Heart right ventricle (tissue), 16 donors: ENCODE measurements at regions not wholly inside any gene's neighbourhood (a gene's known extent, or its start where the extent isn't known, plus 50 kb on each side); places are given as distances from the start of the nearest gene placed in this dataset.

ENCODE experiments used
- ATAC-seq, 8 donors: fragments of 200-7000 bp; cut with Tn5 transposase; one replicate each; pipeline ENCODE4 v1.9.1; 2020; ENCODE audit warnings: mild to moderate bottlenecking in 8 of 8, moderate library complexity in 8 of 8, moderate number of reproducible peaks in 1 of 8
- DNase-seq, 2 donors: peaks; one replicate each; pipeline ENCODE4 v3.0.0-alpha.2; 2020
- H3K27ac ChIP-seq, 10 donors: fragments of 200-600 bp; sonication (generic) in 2 of 10; one replicate each; pipeline versions ENCODE4 v1.5.0 to v1.8.0; 2020 to 2022; ENCODE audit warnings: mild to moderate bottlenecking in 3 of 10
- H3K27me3 ChIP-seq, 7 donors: fragments of 200-600 bp; one replicate each; pipeline ENCODE4 v1.8.0; 2021 to 2022; ENCODE audit warnings: mild to moderate bottlenecking in 2 of 7
- H3K36me3 ChIP-seq, 9 donors: fragments of 200-600 bp; sonication (generic) in 1 of 9; one replicate each; pipeline versions ENCODE4 v1.5.0 to v1.8.0; 2020 to 2022; ENCODE audit warnings: mild to moderate bottlenecking in 2 of 9
- H3K4me1 ChIP-seq, 9 donors: fragments of 200-600 bp; sonication (generic) in 1 of 9; one replicate each; pipeline versions ENCODE4 v1.5.0 to v1.8.0; 2020 to 2022; ENCODE audit warnings: mild to moderate bottlenecking in 4 of 9
- H3K4me3 ChIP-seq, 10 donors: fragments of 200-600 bp; sonication (generic) in 2 of 10; one replicate each; pipeline versions ENCODE4 v1.5.0 to v1.8.0; 2020 to 2022; ENCODE audit warnings: mild to moderate bottlenecking in 7 of 10, moderate library complexity in 2 of 10
- H3K9me3 ChIP-seq, 11 donors: fragments of 200-600 bp in 10 of 11; sonication (generic) in 2 of 11; one replicate each; pipeline versions ENCODE4 v1.5.0 to v1.8.0; 2013 to 2022; ENCODE audit warnings: mild to moderate bottlenecking in 2 of 11, control low read depth in 1 of 11, moderate library complexity in 1 of 11
- WGBS, 2 donors: extraction: QIAGEN DNeasy Blood & Tissue Kit; methylation state at CpG; one replicate each; pipeline ENCODE4 v1.1.7; 2013; ENCODE audit warnings: inconsistent platforms in 1 of 2; 5-methylcytosine and 5-hydroxymethylcytosine counted together
- intact Hi-C, 10 donors: fragments of 100-400 bp; cut with DNase I; formaldehyde crosslinking; loops; one replicate each; pipeline versions ENCODE4 v1.11.1 to v1.14.2; 2022
- TF ChIP-seq, protein P1 (sequence below), 9 donors: fragments of 200-600 bp; sonication (generic) in 2 of 9; IDR thresholded peaks; one replicate each; pipeline versions ENCODE4 v1.5.0 to v1.8.0; 2021 to 2022; ENCODE audit warnings: antibody characterized with exemption in 9 of 9, mild to moderate bottlenecking in 5 of 9, moderate library complexity in 1 of 9
- donor health status: Arrhythmogenic right ventricular cardiomyopathy.
- donor health status: ischemic (EF 13 %, LVEDD 7.1; RV severe dilation, severe dysfunction).
- donor health status: healthy with polysubstance abuse.
- donor health status: DM: no; HTN: yes; CAD: no.
- donor health status: DM: no; HTN: no; CAD: no.
- donor health status: ischemic (EF 25% LVEDD 6.9; RV normal size, moderate dysfunction).
- donor health status: ischemic (EF 25% LVEDD 5.7; RV mildly dilated, moderate dysfunction).
- donor health status: healthy.
- donor health status: DM: yes; HTN: yes; CAD: no.
- donor health status: Ischemic cardiomyopathy.
- donor health status: ischemic (EF 35%, LVEDD 5.7; RV mildly dilated, moderate dysfunction).
- donor health status: nonischemic (EF 11% LVEDD 7.7; RV severe dilation, severe dysfunction).
- donor health status: DM: yes; HTN: yes; CAD: no.
- donor health status: PGD.
- donor health status: ischemic (EF 29% LVEDD 5.4; RV normal size, mild dysfunction).
- donor health status: nonischemic (EF 23%, LVEDD 6.1; RV moderate dilation, normal function).

DNA sequence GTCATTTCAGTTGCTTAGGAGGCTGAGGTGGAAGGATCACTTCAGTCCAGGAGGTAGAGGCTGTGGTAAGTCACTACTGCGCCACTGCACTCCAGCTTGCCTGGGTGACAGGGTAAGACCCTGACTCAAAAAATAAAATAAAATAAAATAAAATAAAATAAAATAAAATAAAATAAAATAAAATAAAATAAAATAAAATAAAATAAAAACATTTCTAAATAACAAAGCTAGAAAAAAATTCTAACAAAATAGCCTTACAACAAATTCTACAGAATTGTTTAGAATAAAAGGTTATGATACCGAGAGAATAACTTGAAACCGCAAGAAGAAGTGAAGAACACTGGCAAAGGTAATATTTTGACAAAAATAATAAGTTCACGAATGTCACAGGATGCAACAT, 794.3 kb downstream of the NR2F2 start:
- Histone ChIP-seq H3K4me1 (no peaks in the 10 kb centered on the region), H3K36me3 (no peaks in the 10 kb centered on the region), H3K4me3 (no peak overlapping the region), H3K9me3 (peaks cover 0 to 37% (median 8%) of the 10 kb centered on the region in 11 donors), H3K27me3 (no peaks in the 10 kb centered on the region), H3K27ac (no peak overlapping the region)
- intact Hi-C loops = loop anchor here in 1 of 10 donors (5.0 kb wide), 1 partner anchor 582 kb away; no protein-coding TSS in a partner anchor
- DNase-seq = no peak
- WGBS, 2 donors = 89 to 90% methylated on average over 4 of the region's 4 CpGs
- no peak for ATAC-seq
- TF ChIP-seq, protein P1, sequence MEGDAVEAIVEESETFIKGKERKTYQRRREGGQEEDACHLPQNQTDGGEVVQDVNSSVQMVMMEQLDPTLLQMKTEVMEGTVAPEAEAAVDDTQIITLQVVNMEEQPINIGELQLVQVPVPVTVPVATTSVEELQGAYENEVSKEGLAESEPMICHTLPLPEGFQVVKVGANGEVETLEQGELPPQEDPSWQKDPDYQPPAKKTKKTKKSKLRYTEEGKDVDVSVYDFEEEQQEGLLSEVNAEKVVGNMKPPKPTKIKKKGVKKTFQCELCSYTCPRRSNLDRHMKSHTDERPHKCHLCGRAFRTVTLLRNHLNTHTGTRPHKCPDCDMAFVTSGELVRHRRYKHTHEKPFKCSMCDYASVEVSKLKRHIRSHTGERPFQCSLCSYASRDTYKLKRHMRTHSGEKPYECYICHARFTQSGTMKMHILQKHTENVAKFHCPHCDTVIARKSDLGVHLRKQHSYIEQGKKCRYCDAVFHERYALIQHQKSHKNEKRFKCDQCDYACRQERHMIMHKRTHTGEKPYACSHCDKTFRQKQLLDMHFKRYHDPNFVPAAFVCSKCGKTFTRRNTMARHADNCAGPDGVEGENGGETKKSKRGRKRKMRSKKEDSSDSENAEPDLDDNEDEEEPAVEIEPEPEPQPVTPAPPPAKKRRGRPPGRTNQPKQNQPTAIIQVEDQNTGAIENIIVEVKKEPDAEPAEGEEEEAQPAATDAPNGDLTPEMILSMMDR (IDR thresholded peaks at IDR 0.05) = no peak

DNA sequence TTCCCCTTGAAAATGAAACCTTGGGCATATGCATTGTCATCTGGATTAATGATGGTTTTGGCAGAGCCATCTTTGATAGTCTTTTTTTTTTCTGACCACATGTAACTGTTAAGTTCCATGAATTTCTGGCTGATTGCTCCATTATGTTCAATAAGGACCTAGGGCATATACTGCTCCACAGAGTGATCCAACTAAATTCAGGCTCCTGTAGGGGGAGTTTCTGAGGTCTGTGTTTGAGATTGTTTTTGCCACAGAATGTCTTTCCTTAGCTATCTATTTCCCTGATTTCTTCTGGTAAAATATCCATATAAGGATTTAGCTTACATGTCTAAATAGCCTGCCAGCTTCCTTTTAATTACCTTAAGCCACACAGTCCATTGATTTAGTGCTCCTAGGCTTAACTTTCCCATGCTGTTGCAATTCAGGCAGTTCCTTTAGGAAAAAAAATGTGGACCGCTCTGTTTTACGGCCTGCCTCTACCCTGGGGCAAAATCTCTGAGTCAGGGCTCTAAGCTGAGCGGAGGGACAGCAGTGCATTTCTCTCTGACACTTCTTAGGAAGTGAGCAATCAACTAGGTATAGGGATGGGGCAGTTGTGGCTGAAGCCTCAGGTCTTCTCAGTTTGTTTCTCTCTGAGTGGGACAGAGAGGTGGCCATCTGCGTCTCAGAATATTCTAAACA, 796.2 kb downstream of the NR2F2 start:
- WGBS, 2 donors = 81 to 85% methylated on average over 4 of the region's 4 CpGs
- no peak overlapping the region for H3K27ac ChIP-seq
- H3K4me1 ChIP-seq = no peaks in the 10 kb centered on the region
- H3K4me3 ChIP-seq = no peak overlapping the region
- DNase-seq (no peak), ATAC-seq (no peak)
- H3K36me3 ChIP-seq = no peaks in the 10 kb centered on the region
- peaks cover 0 to 30% (median 8%) of the 10 kb centered on the region in 11 donors for H3K9me3 ChIP-seq
- no peaks in the 10 kb centered on the region for H3K27me3 ChIP-seq
- TF ChIP-seq, protein P1 (IDR thresholded peaks at IDR 0.05) = no peak
- intact Hi-C loops = loop anchor here in 1 of 10 donors (5.0 kb wide), 1 partner anchor 584 kb away; no protein-coding TSS in a partner anchor

DNA sequence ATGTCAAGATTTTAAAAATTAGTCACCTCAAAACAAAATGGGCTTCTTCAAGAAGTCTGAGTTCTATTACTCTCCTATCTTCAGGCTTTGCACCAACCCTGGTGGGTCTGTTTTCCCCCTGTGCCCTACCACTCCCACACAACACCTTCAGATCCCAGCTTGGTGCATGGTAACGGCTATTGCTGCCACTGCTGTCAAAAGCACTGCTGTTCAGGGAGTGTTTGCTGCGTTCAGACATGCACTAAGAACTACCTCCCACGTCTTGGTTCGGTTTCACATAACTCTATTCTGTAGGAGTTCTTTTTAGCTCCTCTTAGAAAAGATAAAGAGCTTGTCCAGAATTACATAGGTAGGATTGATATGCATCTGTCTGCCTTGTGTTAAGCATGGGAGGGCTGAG, 799.2 kb downstream of the NR2F2 start:
- 58 to 65% methylated on average over 4 of the region's 4 CpGs for WGBS, 2 donors
- DNase-seq = no peak
- no peak for ATAC-seq
- H3K36me3 ChIP-seq = no peaks in the 10 kb centered on the region
- no peak overlapping the region for H3K27ac ChIP-seq
- no peaks in the 10 kb centered on the region for H3K4me1 ChIP-seq
- intact Hi-C loops = loop anchor here in 1 of 10 donors (5.0 kb wide), 1 partner anchor 587 kb away; no protein-coding TSS in a partner anchor
- no peak overlapping the region for H3K4me3 ChIP-seq
- TF ChIP-seq, protein P1 (IDR thresholded peaks at IDR 0.05) = no peak
- H3K27me3 ChIP-seq = no peaks in the 10 kb centered on the region
- H3K9me3 ChIP-seq = peaks cover 0 to 34% (median 4%) of the 10 kb centered on the region in 11 donors

DNA sequence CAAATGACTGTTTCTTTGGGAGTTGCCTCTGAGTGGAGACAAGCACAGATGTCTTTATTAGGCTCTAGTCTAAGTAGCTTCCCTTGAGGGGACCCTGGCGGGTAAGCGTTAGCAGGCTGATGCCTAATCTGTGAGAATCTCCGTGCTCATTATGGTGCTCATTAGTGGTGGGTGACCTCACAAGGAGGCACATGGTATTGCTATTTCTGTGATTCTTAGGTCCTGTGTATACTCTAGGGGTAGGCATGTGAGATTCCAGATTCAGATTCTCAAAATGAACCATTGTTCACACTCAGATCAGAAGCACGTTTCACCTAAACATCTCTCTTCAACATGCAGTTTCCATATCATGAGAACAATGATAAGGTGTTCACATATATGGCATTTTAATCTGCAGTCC, 809.7 kb downstream of the NR2F2 start:
- DNase-seq (no peak), ATAC-seq (no peak)
- Histone ChIP-seq H3K36me3 (no peaks in the 10 kb centered on the region), H3K4me1 (no peaks in the 10 kb centered on the region), H3K4me3 (no peak overlapping the region), H3K9me3 (peaks cover 0 to under 1% (median 0%) of the 10 kb centered on the region in 11 donors), H3K27me3 (no peaks in the 10 kb centered on the region), H3K27ac (no peak overlapping the region)
- intact Hi-C loops = no loop called here
- TF ChIP-seq, protein P1 (IDR thresholded peaks at IDR 0.05) = no peak
- 36 to 40% methylated on average over 4 of the region's 4 CpGs for WGBS, 2 donors
